SK-N-SH treated with all-trans-retinoic acid at 6 μM for 48 hours (cell line): ENCODE measurements at regions not wholly inside any gene's neighbourhood (a gene's known extent, or its start where the extent isn't known, plus 50 kb on each side); places are given as distances from the start of the nearest gene placed in this dataset.
"Not testable (repeated sequence)": the region's sequence is repeated elsewhere in the genome, so short reads cannot be mapped to it uniquely, and the experiment has no call there.

Source experiments
- ATAC-seq: fragments of 200-7000 bp; cut with Tn5 transposase; 3 replicates; pipeline ENCODE4 v1.9.1; 2020; ENCODE audit warnings: mild to moderate bottlenecking, moderate library complexity
- BACH2 ChIP-seq: fragments of 250-450 bp; sonication (Bioruptor Pico); IDR thresholded peaks from 2 replicates; pipeline ENCODE4 v1.9.0; 2021; ENCODE audit warnings: mild to moderate bottlenecking, borderline replicate concordance
- CSDC2 ChIP-seq: fragments of 250-450 bp; sonication (Bioruptor Pico); IDR thresholded peaks from 2 replicates; pipeline ENCODE4 v1.5.0; 2020; ENCODE audit warnings: mild to moderate bottlenecking, moderate library complexity
- ESRRG ChIP-seq: fragments of 250-450 bp; sonication (Bioruptor Pico); IDR thresholded peaks from 2 replicates; pipeline ENCODE4 v1.6.1; 2021; ENCODE audit warnings: mild to moderate bottlenecking
- GLIS3 ChIP-seq: fragments of 250-450 bp; sonication (Bioruptor Pico); IDR thresholded peaks from 2 replicates; pipeline ENCODE4 v1.5.0; 2020; ENCODE audit warnings: mild to moderate bottlenecking, moderate library complexity
- ISL1 ChIP-seq: fragments of 250-450 bp; sonication (Bioruptor Pico); IDR thresholded peaks from 2 replicates; pipeline ENCODE4 v2.1.2; 2022; ENCODE audit warnings: mild to moderate bottlenecking, moderate library complexity
- OSR1 ChIP-seq: fragments of 250-450 bp; sonication (Bioruptor Pico); IDR thresholded peaks from 2 replicates; pipeline ENCODE4 v1.8.0; 2022; ENCODE audit warnings: moderate library complexity, mild to moderate bottlenecking, inconsistent platforms
- RARB ChIP-seq: fragments of 250-450 bp; sonication (Bioruptor Pico); IDR thresholded peaks from 2 replicates; pipeline ENCODE4 v1.8.0; 2021; ENCODE audit warnings: mild to moderate bottlenecking, moderate library complexity
- SNAI2 ChIP-seq: fragments of 250-450 bp; sonication (Bioruptor Pico); IDR thresholded peaks from 2 replicates; pipeline ENCODE4 v1.5.0; 2020; ENCODE audit warnings: mild to moderate bottlenecking, moderate library complexity
- TCF4 ChIP-seq: fragments of 250-450 bp; sonication (Bioruptor Pico); IDR thresholded peaks from 2 replicates; pipeline ENCODE4 v1.8.0; 2021; ENCODE audit warnings: mild to moderate bottlenecking, moderate library complexity, borderline replicate concordance
- TOX ChIP-seq: fragments of 250-450 bp; sonication (Bioruptor Pico); IDR thresholded peaks from 2 replicates; pipeline ENCODE4 v1.8.0; 2021; ENCODE audit warnings: mild to moderate bottlenecking, moderate library complexity, borderline replicate concordance
- ZC3H10 ChIP-seq: fragments of 250-450 bp; sonication (Bioruptor Pico); IDR thresholded peaks from 2 replicates; pipeline ENCODE4 v1.5.1; 2021; ENCODE audit warnings: mild to moderate bottlenecking, moderate library complexity
- ZFP3 ChIP-seq: fragments of 250-450 bp; sonication (Bioruptor Pico); IDR thresholded peaks from 2 replicates; pipeline ENCODE4 v1.5.0; 2020; ENCODE audit warnings: mild to moderate bottlenecking, moderate library complexity
- ZFP30 ChIP-seq: fragments of 450-650 bp; formaldehyde crosslinking; IDR thresholded peaks from 2 replicates; pipeline ENCODE4 v1.5.0; 2022; ENCODE audit warnings: mild to moderate bottlenecking, moderate library complexity
- ZNF565 ChIP-seq: fragments of 450-650 bp; formaldehyde crosslinking; conservative IDR thresholded peaks from 2 replicates; pipeline ENCODE4 v1.5.0; 2020; ENCODE audit warnings: low read depth, mild to moderate bottlenecking, moderate library complexity
- ZNF70 ChIP-seq: fragments of 450-650 bp; formaldehyde crosslinking; IDR thresholded peaks from 2 replicates; pipeline ENCODE4 v1.5.0; 2020; ENCODE audit warnings: mild to moderate bottlenecking, moderate library complexity
- ZNF8 ChIP-seq: fragments of 450-650 bp; formaldehyde crosslinking; IDR thresholded peaks from 2 replicates; pipeline ENCODE4 v1.5.0; 2020; ENCODE audit warnings: mild to moderate bottlenecking, moderate library complexity
- TF ChIP-seq, protein P1 (sequence below): fragments of 250-450 bp; sonication (Bioruptor Pico); IDR thresholded peaks from 2 replicates; pipeline ENCODE4 v1.8.0; 2020; ENCODE audit warnings: mild to moderate bottlenecking, moderate library complexity, borderline replicate concordance
- TF ChIP-seq, protein P2 (sequence below): fragments of 250-450 bp; sonication (Bioruptor Pico); IDR thresholded peaks from 2 replicates; pipeline ENCODE4 v1.5.0; 2020; ENCODE audit warnings: mild to moderate bottlenecking, moderate library complexity
- TF ChIP-seq, protein P3 (sequence below): fragments of 250-450 bp; sonication (Bioruptor Pico); IDR thresholded peaks from 2 replicates; pipeline ENCODE4 v1.8.0; 2021; ENCODE audit warnings: low read depth, mild to moderate bottlenecking, moderate library complexity, borderline replicate concordance
- TF ChIP-seq, protein P4 (sequence below): fragments of 250-450 bp; sonication (Bioruptor Pico); IDR thresholded peaks from 2 replicates; pipeline ENCODE4 v1.5.1; 2021; ENCODE audit warnings: mild to moderate bottlenecking, moderate library complexity
- TF ChIP-seq, protein P5 (sequence below): fragments of 250-450 bp; sonication (Bioruptor Pico); IDR thresholded peaks from 2 replicates; pipeline ENCODE4 v1.5.1; 2020; ENCODE audit warnings: low read depth, mild to moderate bottlenecking, moderate library complexity

DNA sequence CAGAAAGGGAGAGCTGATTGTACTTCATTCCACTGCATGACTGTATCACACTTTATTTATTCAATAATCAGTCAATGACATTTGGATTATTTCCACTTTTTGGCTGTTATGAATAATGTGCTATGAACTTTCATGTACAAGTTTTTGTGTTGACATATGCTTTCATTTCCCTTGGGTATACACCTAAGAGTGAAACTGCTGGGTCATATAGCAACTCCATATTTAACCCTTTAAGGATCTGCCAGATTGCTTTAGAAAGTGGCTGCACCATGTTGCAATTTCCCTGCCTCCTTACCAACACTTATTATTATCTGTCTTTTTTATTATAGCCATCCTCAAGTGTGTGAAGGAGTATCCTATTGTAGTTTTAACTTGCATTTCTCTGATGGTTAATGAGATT lies 108.8 kb upstream of the KCNK1 start:
- no peak for TF ChIP-seq ZNF565 (CRISPR knock-in tag)
- TF ChIP-seq, protein P1, sequence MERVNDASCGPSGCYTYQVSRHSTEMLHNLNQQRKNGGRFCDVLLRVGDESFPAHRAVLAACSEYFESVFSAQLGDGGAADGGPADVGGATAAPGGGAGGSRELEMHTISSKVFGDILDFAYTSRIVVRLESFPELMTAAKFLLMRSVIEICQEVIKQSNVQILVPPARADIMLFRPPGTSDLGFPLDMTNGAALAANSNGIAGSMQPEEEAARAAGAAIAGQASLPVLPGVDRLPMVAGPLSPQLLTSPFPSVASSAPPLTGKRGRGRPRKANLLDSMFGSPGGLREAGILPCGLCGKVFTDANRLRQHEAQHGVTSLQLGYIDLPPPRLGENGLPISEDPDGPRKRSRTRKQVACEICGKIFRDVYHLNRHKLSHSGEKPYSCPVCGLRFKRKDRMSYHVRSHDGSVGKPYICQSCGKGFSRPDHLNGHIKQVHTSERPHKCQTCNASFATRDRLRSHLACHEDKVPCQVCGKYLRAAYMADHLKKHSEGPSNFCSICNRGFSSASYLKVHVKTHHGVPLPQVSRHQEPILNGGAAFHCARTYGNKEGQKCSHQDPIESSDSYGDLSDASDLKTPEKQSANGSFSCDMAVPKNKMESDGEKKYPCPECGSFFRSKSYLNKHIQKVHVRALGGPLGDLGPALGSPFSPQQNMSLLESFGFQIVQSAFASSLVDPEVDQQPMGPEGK (CRISPR knock-in tag) = no peak
- TF ChIP-seq ISL1 = no peak
- TF ChIP-seq, protein P2, sequence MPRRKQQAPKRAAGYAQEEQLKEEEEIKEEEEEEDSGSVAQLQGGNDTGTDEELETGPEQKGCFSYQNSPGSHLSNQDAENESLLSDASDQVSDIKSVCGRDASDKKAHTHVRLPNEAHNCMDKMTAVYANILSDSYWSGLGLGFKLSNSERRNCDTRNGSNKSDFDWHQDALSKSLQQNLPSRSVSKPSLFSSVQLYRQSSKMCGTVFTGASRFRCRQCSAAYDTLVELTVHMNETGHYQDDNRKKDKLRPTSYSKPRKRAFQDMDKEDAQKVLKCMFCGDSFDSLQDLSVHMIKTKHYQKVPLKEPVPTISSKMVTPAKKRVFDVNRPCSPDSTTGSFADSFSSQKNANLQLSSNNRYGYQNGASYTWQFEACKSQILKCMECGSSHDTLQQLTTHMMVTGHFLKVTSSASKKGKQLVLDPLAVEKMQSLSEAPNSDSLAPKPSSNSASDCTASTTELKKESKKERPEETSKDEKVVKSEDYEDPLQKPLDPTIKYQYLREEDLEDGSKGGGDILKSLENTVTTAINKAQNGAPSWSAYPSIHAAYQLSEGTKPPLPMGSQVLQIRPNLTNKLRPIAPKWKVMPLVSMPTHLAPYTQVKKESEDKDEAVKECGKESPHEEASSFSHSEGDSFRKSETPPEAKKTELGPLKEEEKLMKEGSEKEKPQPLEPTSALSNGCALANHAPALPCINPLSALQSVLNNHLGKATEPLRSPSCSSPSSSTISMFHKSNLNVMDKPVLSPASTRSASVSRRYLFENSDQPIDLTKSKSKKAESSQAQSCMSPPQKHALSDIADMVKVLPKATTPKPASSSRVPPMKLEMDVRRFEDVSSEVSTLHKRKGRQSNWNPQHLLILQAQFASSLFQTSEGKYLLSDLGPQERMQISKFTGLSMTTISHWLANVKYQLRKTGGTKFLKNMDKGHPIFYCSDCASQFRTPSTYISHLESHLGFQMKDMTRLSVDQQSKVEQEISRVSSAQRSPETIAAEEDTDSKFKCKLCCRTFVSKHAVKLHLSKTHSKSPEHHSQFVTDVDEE (CRISPR knock-in tag) = no peak
- no peak for TF ChIP-seq ZFP3 (CRISPR knock-in tag)
- no peak for TF ChIP-seq GLIS3 (CRISPR knock-in tag)
- TF ChIP-seq ZNF70 (CRISPR knock-in tag) = no peak
- no peak for TF ChIP-seq ZC3H10 (CRISPR knock-in tag)
- TF ChIP-seq SNAI2 (CRISPR knock-in tag) = no peak
- TF ChIP-seq BACH2 = no peak
- TF ChIP-seq CSDC2 (CRISPR knock-in tag) = no peak
- TF ChIP-seq TOX (CRISPR knock-in tag) = no peak
- TF ChIP-seq ESRRG = no peak
- no peak for ATAC-seq

DNA sequence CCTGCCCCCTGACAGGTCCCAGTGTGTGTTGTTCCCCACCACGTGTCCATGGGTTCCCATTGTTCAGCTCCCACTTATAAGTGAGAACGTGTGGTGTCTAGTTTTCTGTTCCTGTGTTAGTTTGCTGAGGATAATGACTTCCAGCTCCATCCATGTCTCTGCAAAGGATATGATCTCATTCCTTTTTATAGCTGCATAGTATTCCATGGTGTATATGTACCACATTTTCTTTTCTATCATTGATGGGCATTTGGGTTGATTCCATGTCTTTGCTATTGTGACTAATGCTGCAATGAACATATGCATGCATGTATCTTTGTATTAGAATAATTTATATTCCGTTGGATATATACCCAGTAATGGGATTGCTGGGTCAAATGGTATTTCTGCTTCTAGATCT lies 108.0 kb upstream of the KCNK1 start:
- peak; percentile 59; the same call in 1 of the 2 replicates for TF ChIP-seq ZNF8
- not testable (repeated sequence) for ATAC-seq

DNA sequence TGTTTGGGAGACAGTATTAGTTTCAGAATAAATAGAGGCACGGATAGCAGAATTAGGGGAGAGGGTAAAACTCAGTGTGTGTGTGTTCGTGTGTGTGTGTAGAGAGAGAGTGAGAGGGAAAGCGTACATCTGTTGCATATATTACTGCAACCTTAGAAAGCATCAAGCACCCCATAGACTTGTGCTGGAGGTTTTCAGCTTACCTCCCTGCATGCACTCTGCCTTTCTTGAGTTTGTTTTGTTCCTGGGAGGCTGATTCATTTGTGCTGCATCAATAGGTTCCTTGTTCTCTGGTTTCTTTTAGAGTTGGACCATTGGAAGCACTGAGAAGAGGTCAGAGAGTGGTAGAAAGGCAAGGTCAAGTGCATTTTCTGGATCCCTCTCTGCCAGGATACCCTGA lies 104.4 kb upstream of the KCNK1 start:
- TF ChIP-seq RARB (no peak), GLIS3 (CRISPR knock-in tag) (no peak), ZFP30 (CRISPR knock-in tag) (no peak), ZNF565 (CRISPR knock-in tag) (no peak), ZFP3 (CRISPR knock-in tag) (no peak), ZNF8 (no peak), BACH2 (no peak), TCF4 (CRISPR knock-in tag) (no peak), ZNF70 (CRISPR knock-in tag) (no peak)
- TF ChIP-seq, protein P3, sequence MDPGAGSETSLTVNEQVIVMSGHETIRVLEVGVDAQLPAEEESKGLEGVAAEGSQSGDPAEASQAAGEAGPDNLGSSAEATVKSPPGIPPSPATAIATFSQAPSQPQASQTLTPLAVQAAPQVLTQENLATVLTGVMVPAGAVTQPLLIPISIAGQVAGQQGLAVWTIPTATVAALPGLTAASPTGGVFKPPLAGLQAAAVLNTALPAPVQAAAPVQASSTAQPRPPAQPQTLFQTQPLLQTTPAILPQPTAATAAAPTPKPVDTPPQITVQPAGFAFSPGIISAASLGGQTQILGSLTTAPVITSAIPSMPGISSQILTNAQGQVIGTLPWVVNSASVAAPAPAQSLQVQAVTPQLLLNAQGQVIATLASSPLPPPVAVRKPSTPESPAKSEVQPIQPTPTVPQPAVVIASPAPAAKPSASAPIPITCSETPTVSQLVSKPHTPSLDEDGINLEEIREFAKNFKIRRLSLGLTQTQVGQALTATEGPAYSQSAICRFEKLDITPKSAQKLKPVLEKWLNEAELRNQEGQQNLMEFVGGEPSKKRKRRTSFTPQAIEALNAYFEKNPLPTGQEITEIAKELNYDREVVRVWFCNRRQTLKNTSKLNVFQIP = no peak
- TF ChIP-seq, protein P4, sequence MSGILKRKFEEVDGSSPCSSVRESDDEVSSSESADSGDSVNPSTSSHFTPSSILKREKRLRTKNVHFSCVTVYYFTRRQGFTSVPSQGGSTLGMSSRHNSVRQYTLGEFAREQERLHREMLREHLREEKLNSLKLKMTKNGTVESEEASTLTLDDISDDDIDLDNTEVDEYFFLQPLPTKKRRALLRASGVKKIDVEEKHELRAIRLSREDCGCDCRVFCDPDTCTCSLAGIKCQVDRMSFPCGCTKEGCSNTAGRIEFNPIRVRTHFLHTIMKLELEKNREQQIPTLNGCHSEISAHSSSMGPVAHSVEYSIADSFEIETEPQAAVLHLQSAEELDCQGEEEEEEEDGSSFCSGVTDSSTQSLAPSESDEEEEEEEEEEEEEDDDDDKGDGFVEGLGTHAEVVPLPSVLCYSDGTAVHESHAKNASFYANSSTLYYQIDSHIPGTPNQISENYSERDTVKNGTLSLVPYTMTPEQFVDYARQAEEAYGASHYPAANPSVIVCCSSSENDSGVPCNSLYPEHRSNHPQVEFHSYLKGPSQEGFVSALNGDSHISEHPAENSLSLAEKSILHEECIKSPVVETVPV (CRISPR knock-in tag) = no peak
- TF ChIP-seq, protein P1 (CRISPR knock-in tag) = no peak
- ATAC-seq = no peak

DNA sequence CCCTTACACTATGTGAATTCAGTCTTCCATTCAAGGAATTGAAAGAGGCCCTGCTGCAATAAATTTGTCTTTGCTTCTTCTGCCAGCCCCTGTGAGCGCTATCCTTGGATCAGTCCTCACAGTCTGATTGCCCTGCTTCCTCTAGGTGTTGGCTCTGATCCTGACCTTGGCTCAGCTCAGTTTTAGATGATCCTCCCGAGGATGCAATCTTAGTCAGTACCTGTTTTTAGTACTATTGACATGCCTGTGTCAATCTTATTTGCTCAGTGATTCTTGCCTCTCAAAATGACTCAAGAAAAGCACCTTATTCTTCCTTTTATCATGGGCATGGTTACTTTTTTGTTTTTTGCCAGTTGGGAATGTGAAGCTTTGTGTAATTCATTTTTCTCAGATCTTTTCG lies 101.4 kb upstream of the KCNK1 start:
- TF ChIP-seq GLIS3 (CRISPR knock-in tag) (no peak), TOX (CRISPR knock-in tag) (no peak), OSR1 (CRISPR knock-in tag) (no peak)
- TF ChIP-seq, protein P5, sequence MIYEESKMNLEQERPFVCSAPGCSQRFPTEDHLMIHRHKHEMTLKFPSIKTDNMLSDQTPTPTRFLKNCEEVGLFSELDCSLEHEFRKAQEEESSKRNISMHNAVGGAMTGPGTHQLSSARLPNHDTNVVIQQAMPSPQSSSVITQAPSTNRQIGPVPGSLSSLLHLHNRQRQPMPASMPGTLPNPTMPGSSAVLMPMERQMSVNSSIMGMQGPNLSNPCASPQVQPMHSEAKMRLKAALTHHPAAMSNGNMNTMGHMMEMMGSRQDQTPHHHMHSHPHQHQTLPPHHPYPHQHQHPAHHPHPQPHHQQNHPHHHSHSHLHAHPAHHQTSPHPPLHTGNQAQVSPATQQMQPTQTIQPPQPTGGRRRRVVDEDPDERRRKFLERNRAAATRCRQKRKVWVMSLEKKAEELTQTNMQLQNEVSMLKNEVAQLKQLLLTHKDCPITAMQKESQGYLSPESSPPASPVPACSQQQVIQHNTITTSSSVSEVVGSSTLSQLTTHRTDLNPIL = no peak
- TF ChIP-seq, all 23 proteins: peak for 0
- no peak for ATAC-seq
